ENCODE measurements at regions not wholly inside any gene's neighbourhood (a gene's known extent, or its start where the extent isn't known, plus 50 kb on each side); places are given as distances from the start of the nearest gene placed in this dataset.

DNA sequence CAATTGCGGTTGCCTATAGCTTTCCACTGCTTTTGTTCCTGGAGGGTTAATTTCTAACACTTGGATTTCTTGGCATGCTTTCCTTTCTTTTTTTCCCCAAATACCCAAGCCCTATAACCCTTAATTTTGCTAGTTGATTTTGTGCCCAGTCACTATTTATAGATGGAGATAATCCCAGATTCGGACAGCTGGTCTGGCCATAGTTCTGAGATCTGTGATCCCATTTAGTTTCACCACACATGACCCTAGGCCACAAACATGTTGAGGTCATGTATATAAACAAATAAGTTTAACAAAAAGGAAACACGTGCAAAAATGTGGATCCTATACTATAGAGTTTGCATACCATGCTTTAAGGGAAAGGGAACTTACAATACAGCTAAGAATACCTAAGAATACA is 111.4 kb downstream of the ZMAT3 start:
- BruUV-seq (replicated peaks), result no TSS peak
- Mint-ChIP-seq H3K27me3 (ENCODE audit: insufficient read depth, unreplicated experiment) (no peaks in the 10 kb centered on the region), H3K9me3 (ENCODE audit: unreplicated experiment) (no peaks in the 10 kb centered on the region), H3K4me3 (ENCODE audit: unreplicated experiment) (no peak overlapping the region), H3K36me3 (ENCODE audit: insufficient read depth, unreplicated experiment) (peaks cover 7% of the 10 kb centered on the region), H3K27ac (ENCODE audit: low read depth, unreplicated experiment) (no peak overlapping the region), H3K4me1 (ENCODE audit: insufficient read depth, unreplicated experiment) (no peaks in the 10 kb centered on the region)
- ChIA-PET CTCF (interaction anchor here (0.6 kb wide), 1 partner anchor 511 kb away, joined by 3 read pairs; no protein-coding TSS in a partner anchor), POLR2A (no interaction called here)
- TF ChIP-seq, protein P1, sequence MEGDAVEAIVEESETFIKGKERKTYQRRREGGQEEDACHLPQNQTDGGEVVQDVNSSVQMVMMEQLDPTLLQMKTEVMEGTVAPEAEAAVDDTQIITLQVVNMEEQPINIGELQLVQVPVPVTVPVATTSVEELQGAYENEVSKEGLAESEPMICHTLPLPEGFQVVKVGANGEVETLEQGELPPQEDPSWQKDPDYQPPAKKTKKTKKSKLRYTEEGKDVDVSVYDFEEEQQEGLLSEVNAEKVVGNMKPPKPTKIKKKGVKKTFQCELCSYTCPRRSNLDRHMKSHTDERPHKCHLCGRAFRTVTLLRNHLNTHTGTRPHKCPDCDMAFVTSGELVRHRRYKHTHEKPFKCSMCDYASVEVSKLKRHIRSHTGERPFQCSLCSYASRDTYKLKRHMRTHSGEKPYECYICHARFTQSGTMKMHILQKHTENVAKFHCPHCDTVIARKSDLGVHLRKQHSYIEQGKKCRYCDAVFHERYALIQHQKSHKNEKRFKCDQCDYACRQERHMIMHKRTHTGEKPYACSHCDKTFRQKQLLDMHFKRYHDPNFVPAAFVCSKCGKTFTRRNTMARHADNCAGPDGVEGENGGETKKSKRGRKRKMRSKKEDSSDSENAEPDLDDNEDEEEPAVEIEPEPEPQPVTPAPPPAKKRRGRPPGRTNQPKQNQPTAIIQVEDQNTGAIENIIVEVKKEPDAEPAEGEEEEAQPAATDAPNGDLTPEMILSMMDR (IDR thresholded peaks at IDR 0.05; ENCODE audit: unreplicated experiment), result no peak
- DNase-seq (ENCODE audit: unreplicated experiment), result no peak
- intact Hi-C loops (cut with micrococcal nuclease), result no loop called here

DNA sequence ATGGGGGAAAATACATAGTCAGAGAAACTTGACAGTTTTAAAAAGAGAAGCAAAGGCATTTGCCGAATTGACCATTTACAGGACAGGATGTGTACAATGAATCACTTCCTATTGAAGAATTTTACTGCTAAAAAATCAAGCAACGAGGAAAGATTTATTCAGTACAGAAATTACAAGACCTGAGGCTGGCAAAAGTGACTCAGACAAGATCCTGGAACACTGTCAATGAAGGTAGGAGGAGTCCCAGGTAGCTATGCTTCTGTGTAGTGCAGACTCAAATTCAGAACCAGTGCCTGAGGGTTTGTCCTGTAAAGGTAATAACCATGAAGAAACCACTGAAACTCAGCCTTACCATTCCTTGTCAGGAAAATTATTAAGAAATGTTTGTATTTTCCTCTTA is 120.9 kb downstream of the ZMAT3 start:
- CTCF ChIA-PET, result interaction anchor here (1.7 to 2.3 kb wide), 2 partner anchors 16 to 516 kb away, joined by 7 to 9 read pairs; no protein-coding TSS in a partner anchor
- H3K9me3 Mint-ChIP-seq (ENCODE audit: unreplicated experiment), result peaks cover 18% of the 10 kb centered on the region
- no peaks in the 10 kb centered on the region for H3K36me3 Mint-ChIP-seq (ENCODE audit: insufficient read depth, unreplicated experiment)
- POLR2A ChIA-PET, result interaction anchor here (1.2 kb wide), 1 partner anchor 517 kb away, joined by 3 read pairs; no protein-coding TSS in a partner anchor
- DNase-seq (ENCODE audit: unreplicated experiment), result peak; percentile 79
- TF ChIP-seq, protein P1 (IDR thresholded peaks at IDR 0.05; ENCODE audit: unreplicated experiment), result no peak
- no peak overlapping the region for H3K4me3 Mint-ChIP-seq (ENCODE audit: unreplicated experiment)
- H3K27me3 Mint-ChIP-seq (ENCODE audit: insufficient read depth, unreplicated experiment), result no peaks in the 10 kb centered on the region
- intact Hi-C loops (cut with micrococcal nuclease), result no loop called here
- H3K27ac Mint-ChIP-seq (ENCODE audit: low read depth, unreplicated experiment), result no peak overlapping the region
- no TSS peak for BruUV-seq (replicated peaks)
- H3K4me1 Mint-ChIP-seq (ENCODE audit: insufficient read depth, unreplicated experiment), result peaks cover 6% of the 10 kb centered on the region

DNA sequence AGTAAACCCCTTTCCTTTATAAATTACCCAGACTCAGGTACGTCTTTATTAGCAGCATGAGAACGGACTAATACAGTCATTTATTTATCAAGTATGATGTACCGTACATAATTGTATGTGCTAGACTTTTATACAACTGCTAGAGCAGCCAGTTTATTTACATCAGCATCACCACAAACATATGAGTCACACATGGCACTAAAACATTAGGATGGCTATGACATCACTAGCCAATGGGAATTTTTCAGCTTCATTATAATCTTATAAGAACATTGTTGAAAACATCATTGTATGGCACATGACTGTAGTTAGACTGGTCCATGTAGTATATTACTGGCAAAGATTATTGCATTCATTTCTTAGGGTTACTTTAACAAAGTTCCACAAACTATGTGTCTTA is 121.7 kb downstream of the ZMAT3 start:
- BruUV-seq (replicated peaks), result no TSS peak
- H3K27ac Mint-ChIP-seq (ENCODE audit: low read depth, unreplicated experiment), result no peak overlapping the region
- POLR2A ChIA-PET, result no interaction called here
- H3K4me1 Mint-ChIP-seq (ENCODE audit: insufficient read depth, unreplicated experiment), result peaks cover 6% of the 10 kb centered on the region
- peaks cover 23% of the 10 kb centered on the region for H3K9me3 Mint-ChIP-seq (ENCODE audit: unreplicated experiment)
- CTCF ChIA-PET, result interaction anchor here (1.7 to 2.3 kb wide), 2 partner anchors 17 to 515 kb away, joined by 7 to 9 read pairs; no protein-coding TSS in a partner anchor
- no peaks in the 10 kb centered on the region for H3K27me3 Mint-ChIP-seq (ENCODE audit: insufficient read depth, unreplicated experiment)
- TF ChIP-seq, protein P1 (IDR thresholded peaks at IDR 0.05; ENCODE audit: unreplicated experiment), result no peak
- H3K4me3 Mint-ChIP-seq (ENCODE audit: unreplicated experiment), result no peak overlapping the region
- H3K36me3 Mint-ChIP-seq (ENCODE audit: insufficient read depth, unreplicated experiment), result no peaks in the 10 kb centered on the region
- intact Hi-C loops (cut with micrococcal nuclease), result loop anchor here (10.0 kb wide), 1 partner anchor 815 kb away; no protein-coding TSS in a partner anchor
- DNase-seq (ENCODE audit: unreplicated experiment), result no peak

DNA sequence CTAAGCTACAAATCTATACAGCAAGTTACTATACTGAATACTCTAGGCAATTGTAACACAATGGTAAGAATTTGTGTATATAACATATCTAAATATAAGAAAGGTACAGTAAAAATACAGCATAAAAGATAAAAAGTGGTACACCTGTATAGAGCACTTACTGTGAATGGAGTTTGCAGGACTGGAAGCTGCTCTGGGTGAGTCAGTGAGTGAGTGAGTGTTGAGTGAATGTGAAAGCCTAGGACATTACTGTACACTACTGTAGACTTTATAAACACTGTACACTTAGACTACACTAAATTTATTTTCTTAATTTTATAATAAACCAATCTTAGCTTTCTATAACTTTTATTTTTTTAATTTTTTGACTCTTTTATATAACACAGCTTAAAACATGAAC is 123.1 kb downstream of the ZMAT3 start:
- DNase-seq (ENCODE audit: unreplicated experiment), result no peak
- CTCF ChIA-PET, result interaction anchor here (0.6 to 2.0 kb wide), 5 partner anchors 15 to 515 kb away, joined by 3 to 13 read pairs (median 5); no protein-coding TSS in a partner anchor

More for the DNA sequence above, 123.1 kb downstream of the ZMAT3 start:
- BruUV-seq (replicated peaks), result no TSS peak
- intact Hi-C loops (cut with micrococcal nuclease), result loop anchor here (10.0 kb wide), 1 partner anchor 814 kb away; no protein-coding TSS in a partner anchor
- Mint-ChIP-seq H3K9me3 (ENCODE audit: unreplicated experiment) (peaks cover 28% of the 10 kb centered on the region), H3K36me3 (ENCODE audit: insufficient read depth, unreplicated experiment) (no peaks in the 10 kb centered on the region), H3K4me1 (ENCODE audit: insufficient read depth, unreplicated experiment) (peaks cover 6% of the 10 kb centered on the region), H3K27me3 (ENCODE audit: insufficient read depth, unreplicated experiment) (no peaks in the 10 kb centered on the region), H3K27ac (ENCODE audit: low read depth, unreplicated experiment) (no peak overlapping the region), H3K4me3 (ENCODE audit: unreplicated experiment) (no peak overlapping the region)
- POLR2A ChIA-PET, result no interaction called here
- TF ChIP-seq, protein P1 (IDR thresholded peaks at IDR 0.05; ENCODE audit: unreplicated experiment), result no peak
